RKO (cell line): ENCODE measurements at regions not wholly inside any gene's neighbourhood (a gene's known extent, or its start where the extent isn't known, plus 50 kb on each side); places are given as distances from the start of the nearest gene placed in this dataset.
"Not testable (repeated sequence)": the region's sequence is repeated elsewhere in the genome, so short reads cannot be mapped to it uniquely, and the experiment has no call there.

Experiments used
- DNase-seq: peaks from one replicate; pipeline ENCODE4 v3.0.0-alpha.2; 2016; ENCODE audit warnings: low spot score

GRCh38 chr2:234861841-234862735 lies 89.7 kb upstream of the SH3BP4 start:
- no peak for DNase-seq

GRCh38 chr2:234859330-234859872 lies 92.4 kb upstream of the SH3BP4 start:
- DNase-seq: not testable (repeated sequence)

- DNase-seq: no peak
Observed at GRCh38 chr2:234858790-234859329, 93.0 kb upstream of the SH3BP4 start.

- no peak for DNase-seq
Observed at GRCh38 chr2:234858145-234858544, 93.7 kb upstream of the SH3BP4 start.

- DNase-seq: no peak
Observed at GRCh38 chr2:234853729-234854128, 98.1 kb upstream of the SH3BP4 start.

- DNase-seq: no peak
Observed at GRCh38 chr2:234852941-234853340, 98.9 kb upstream of the SH3BP4 start.

GRCh38 chr2:234852035-234852434 lies 99.8 kb upstream of the SH3BP4 start:
- DNase-seq: no peak

GRCh38 chr2:234851451-234851850 lies 100.4 kb upstream of the SH3BP4 start:
- DNase-seq: no peak

GRCh38 chr2:234850818-234851217 lies 101.0 kb upstream of the SH3BP4 start:
- DNase-seq: no peak

GRCh38 chr2:234849678-234850077 lies 102.1 kb upstream of the SH3BP4 start:
- no peak for DNase-seq

GRCh38 chr2:234848578-234848977 lies 103.2 kb upstream of the SH3BP4 start:
- no peak for DNase-seq

GRCh38 chr2:234847639-234848038 lies 104.2 kb upstream of the SH3BP4 start:
- DNase-seq: no peak

- DNase-seq: no peak
Observed at GRCh38 chr2:234847364-234847635, 104.5 kb upstream of the SH3BP4 start.

GRCh38 chr2:234846599-234847363 lies 105.0 kb upstream of the SH3BP4 start:
- no peak for DNase-seq

GRCh38 chr2:234845602-234846590 lies 105.9 kb upstream of the SH3BP4 start:
- DNase-seq: no peak

GRCh38 chr2:234843411-234843810 lies 108.4 kb upstream of the SH3BP4 start:
- DNase-seq: no peak

GRCh38 chr2:234842753-234843152 lies 109.1 kb upstream of the SH3BP4 start:
- no peak for DNase-seq

- DNase-seq: no peak
Observed at GRCh38 chr2:234841321-234842015, 110.3 kb upstream of the SH3BP4 start.

- peak; percentile 44 for DNase-seq
Observed at GRCh38 chr2:234840336-234840735, 111.5 kb upstream of the SH3BP4 start.

GRCh38 chr2:234839285-234839684 lies 112.5 kb upstream of the SH3BP4 start:
- no peak for DNase-seq

- DNase-seq: no peak
Observed at GRCh38 chr2:234836271-234836670, 115.5 kb upstream of the SH3BP4 start.
